Keratinocyte (primary cell): ENCODE measurements at regions not wholly inside any gene's neighbourhood (a gene's known extent, or its start where the extent isn't known, plus 50 kb on each side); places are given as distances from the start of the nearest gene placed in this dataset.

Source experiments
- DNase-seq: peaks from one replicate; pipeline ENCODE4 v3.0.0-alpha.2; 2011; ENCODE audit warnings: low read depth, missing footprints, low spot score
- FAIRE-seq: peaks from 2 replicates; lab custom pipeline; 2011; peaks lifted over from hg19 to GRCh38; lab: Jason Lieb, UNC
- H2AFZ ChIP-seq: 2 replicates; pipeline ENCODE4 v1.6.0; 2012; ENCODE audit warnings: low read length, control low read depth, inconsistent platforms; ENCODE audit not compliant: control insufficient read depth
- H3K27ac ChIP-seq: 2 replicates; pipeline ENCODE4 v1.5.1; 2011; ENCODE audit warnings: low read length; ENCODE audit not compliant: control insufficient read depth, insufficient read depth
- H3K27me3 ChIP-seq: 3 replicates; pipeline ENCODE4 v1.6.0; 2011; ENCODE audit warnings: low read length; ENCODE audit not compliant: control insufficient read depth, insufficient read depth; ENCODE audit errors: extremely low read depth
- H3K36me3 ChIP-seq, 2 experiments: 2 replicates in 1 of 2; 3 replicates in 1 of 2; pipeline ENCODE4 v1.5.1; 2011; ENCODE audit warnings: low read length in 2 of 2, mild to moderate bottlenecking in 1 of 2; ENCODE audit not compliant: control insufficient read depth in 2 of 2, insufficient read depth in 2 of 2; ENCODE audit errors: extremely low read depth in 1 of 2
- H3K4me1 ChIP-seq: 3 replicates; pipeline ENCODE4 v1.5.1; 2011; ENCODE audit warnings: low read length; ENCODE audit not compliant: control insufficient read depth, insufficient read depth; ENCODE audit errors: extremely low read depth
- H3K4me2 ChIP-seq: 3 replicates; pipeline ENCODE4 v1.6.0; 2011; ENCODE audit warnings: low read depth, low read length; ENCODE audit not compliant: control insufficient read depth, insufficient read depth; ENCODE audit errors: extremely low read depth
- H3K4me3 ChIP-seq, 3 experiments: fragments of 200-600 bp in 1 of 3; sonication (generic) in 1 of 3; 2 replicates in 2 of 3; 3 replicates in 1 of 3; pipeline ENCODE4 v1.5.1; 2011 to 2016; ENCODE audit warnings: low read length in 3 of 3, mild to moderate bottlenecking in 3 of 3, control low read depth in 2 of 3, inconsistent platforms in 1 of 3, low read depth in 1 of 3, mixed read lengths in 1 of 3, mixed run types in 1 of 3, moderate library complexity in 1 of 3; ENCODE audit not compliant: control insufficient read depth in 2 of 3, insufficient read depth in 2 of 3; ENCODE audit errors: extremely low read depth in 1 of 3
- H3K79me2 ChIP-seq: 2 replicates; pipeline ENCODE4 v1.6.0; 2012; ENCODE audit warnings: low read length; ENCODE audit not compliant: control insufficient read depth, insufficient read depth
- H3K9ac ChIP-seq: 3 replicates; pipeline ENCODE4 v1.6.0; 2011; ENCODE audit warnings: low read length; ENCODE audit not compliant: control insufficient read depth, insufficient read depth; ENCODE audit errors: extremely low read depth
- H3K9me1 ChIP-seq: 3 replicates; pipeline ENCODE4 v1.6.0; 2011; ENCODE audit warnings: low read length; ENCODE audit not compliant: control insufficient read depth, insufficient read depth; ENCODE audit errors: extremely low read depth
- H3K9me3 ChIP-seq: 2 replicates; pipeline ENCODE4 v1.5.1; 2012; ENCODE audit warnings: low read depth, low read length; ENCODE audit not compliant: control insufficient read depth
- H4K20me1 ChIP-seq: 3 replicates; pipeline ENCODE4 v1.6.0; 2011; ENCODE audit warnings: low read length; ENCODE audit not compliant: control insufficient read depth, insufficient read depth; ENCODE audit errors: extremely low read depth
- EZH2 ChIP-seq: IDR thresholded peaks from one replicate; pipeline ENCODE4 v1.6.1; 2012; ENCODE audit warnings: inconsistent platforms, mild to moderate bottlenecking, low read length, moderate library complexity
- dilution Hi-C: fragments of 300-500 bp; cut with MboI; formaldehyde crosslinking; loops from one replicate; pipeline ENCODE4 v1.7.0; 2020; ENCODE audit warnings: low sequenced_read_pairs; ENCODE audit not compliant: extremely low pct_ligation_motif_present
- TF ChIP-seq, protein P1 (sequence below), 3 experiments: IDR thresholded peaks in 1 of 3; conservative IDR thresholded peaks in 1 of 3; optimal IDR thresholded peaks in 1 of 3; 2 replicates in 2 of 3; 3 replicates in 1 of 3; pipeline versions ENCODE3 to v1.5.1; 2011; ENCODE audit warnings: low read length in 3 of 3, mild to moderate bottlenecking in 3 of 3, moderate library complexity in 2 of 3, control low read depth in 1 of 3, inconsistent platforms in 1 of 3; ENCODE audit not compliant: insufficient read depth in 2 of 3; ENCODE audit errors: extremely low read depth in 1 of 3

DNA sequence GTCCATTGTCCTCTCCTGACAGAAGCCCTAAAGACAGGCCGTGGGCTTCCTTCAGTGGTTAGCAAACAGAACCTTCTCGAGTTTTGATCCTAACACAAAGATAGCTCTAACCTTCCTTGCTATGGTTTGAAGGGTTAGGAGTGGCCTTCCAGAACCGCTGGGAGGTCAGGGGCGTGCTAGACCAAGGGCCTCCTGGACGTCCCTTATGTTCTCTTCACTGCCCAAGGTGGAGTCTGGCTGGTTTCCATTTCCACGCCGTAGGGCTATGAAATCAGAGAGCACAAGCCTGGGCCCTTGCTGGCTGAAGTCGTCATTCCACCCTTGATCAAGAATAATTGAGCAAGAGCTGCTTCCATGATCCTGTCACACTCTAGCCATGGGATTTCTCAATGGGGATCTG is 475.1 kb downstream of the SHQ1 start:
- peaks cover 8% of the 10 kb centered on the region for H3K4me1 ChIP-seq
- H3K4me3 ChIP-seq = no peak overlapping the region
- no peak overlapping the region for H2AFZ ChIP-seq
- peaks cover 0 to 2% of the 10 kb centered on the region in 2 experiments for H3K36me3 ChIP-seq
- no peaks in the 10 kb centered on the region for H3K9me1 ChIP-seq
- no peaks in the 10 kb centered on the region for H3K9me3 ChIP-seq
- no peak overlapping the region for H3K27ac ChIP-seq
- H3K79me2 ChIP-seq = no peaks in the 10 kb centered on the region
- H4K20me1 ChIP-seq = no peaks in the 10 kb centered on the region
- FAIRE-seq (no peak), DNase-seq (no peak)
- H3K27me3 ChIP-seq = no peaks in the 10 kb centered on the region
- TF ChIP-seq EZH2 = no peak
- TF ChIP-seq, protein P1, sequence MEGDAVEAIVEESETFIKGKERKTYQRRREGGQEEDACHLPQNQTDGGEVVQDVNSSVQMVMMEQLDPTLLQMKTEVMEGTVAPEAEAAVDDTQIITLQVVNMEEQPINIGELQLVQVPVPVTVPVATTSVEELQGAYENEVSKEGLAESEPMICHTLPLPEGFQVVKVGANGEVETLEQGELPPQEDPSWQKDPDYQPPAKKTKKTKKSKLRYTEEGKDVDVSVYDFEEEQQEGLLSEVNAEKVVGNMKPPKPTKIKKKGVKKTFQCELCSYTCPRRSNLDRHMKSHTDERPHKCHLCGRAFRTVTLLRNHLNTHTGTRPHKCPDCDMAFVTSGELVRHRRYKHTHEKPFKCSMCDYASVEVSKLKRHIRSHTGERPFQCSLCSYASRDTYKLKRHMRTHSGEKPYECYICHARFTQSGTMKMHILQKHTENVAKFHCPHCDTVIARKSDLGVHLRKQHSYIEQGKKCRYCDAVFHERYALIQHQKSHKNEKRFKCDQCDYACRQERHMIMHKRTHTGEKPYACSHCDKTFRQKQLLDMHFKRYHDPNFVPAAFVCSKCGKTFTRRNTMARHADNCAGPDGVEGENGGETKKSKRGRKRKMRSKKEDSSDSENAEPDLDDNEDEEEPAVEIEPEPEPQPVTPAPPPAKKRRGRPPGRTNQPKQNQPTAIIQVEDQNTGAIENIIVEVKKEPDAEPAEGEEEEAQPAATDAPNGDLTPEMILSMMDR (optimal IDR thresholded peaks at IDR 0.05 in 1 of 3, IDR thresholded peaks at IDR 0.05 in 1 of 3, conservative IDR thresholded peaks at IDR 0.05 in 1 of 3; ENCODE audit: extremely low read depth in 1 of 3, insufficient read depth in 2 of 3, low read length in 3 of 3) = no peak
- H3K9ac ChIP-seq = no peak overlapping the region
- no peak overlapping the region for H3K4me2 ChIP-seq
- dilution Hi-C loops = no loop called here

DNA sequence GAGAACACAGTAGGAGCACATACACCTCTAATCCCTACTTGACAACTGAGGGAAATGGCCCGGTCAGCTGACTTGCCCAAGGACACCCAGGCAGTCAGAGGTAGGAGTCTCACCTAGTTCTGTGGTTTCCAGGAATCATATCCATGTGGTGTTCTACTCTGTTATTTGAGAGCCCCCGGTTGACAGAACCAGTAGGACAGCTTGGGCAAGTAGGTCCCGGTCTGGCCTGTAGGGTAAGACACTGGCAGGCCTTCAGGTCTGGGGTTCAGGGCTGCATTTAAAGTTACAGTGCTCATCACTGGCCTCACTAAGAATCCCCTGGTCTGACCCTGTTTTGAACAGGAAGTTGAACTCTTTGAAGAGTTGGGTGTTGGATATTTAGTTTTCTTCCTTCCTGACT is 476.1 kb downstream of the SHQ1 start:
- H4K20me1 ChIP-seq = no peaks in the 10 kb centered on the region
- H3K27me3 ChIP-seq = no peaks in the 10 kb centered on the region
- FAIRE-seq (no peak), DNase-seq (no peak)
- H3K9me1 ChIP-seq = no peaks in the 10 kb centered on the region
- no peaks in the 10 kb centered on the region for H3K9me3 ChIP-seq
- H3K79me2 ChIP-seq = no peaks in the 10 kb centered on the region
- H3K4me3 ChIP-seq = no peak overlapping the region
- no peak overlapping the region for H3K9ac ChIP-seq
- no peak overlapping the region for H3K4me2 ChIP-seq
- H2AFZ ChIP-seq = no peak overlapping the region
- dilution Hi-C loops = no loop called here
- no peak overlapping the region for H3K27ac ChIP-seq
- TF ChIP-seq EZH2 = no peak
- TF ChIP-seq, protein P1 (optimal IDR thresholded peaks at IDR 0.05 in 1 of 3, IDR thresholded peaks at IDR 0.05 in 1 of 3, conservative IDR thresholded peaks at IDR 0.05 in 1 of 3; ENCODE audit: extremely low read depth in 1 of 3, insufficient read depth in 2 of 3, low read length in 3 of 3) = no peak
- no peaks in the 10 kb centered on the region for H3K36me3 ChIP-seq
- H3K4me1 ChIP-seq = peaks cover 8% of the 10 kb centered on the region
